ENCODE measurements at regions not wholly inside any gene's neighbourhood (a gene's known extent, or its start where the extent isn't known, plus 50 kb on each side); places are given as distances from the start of the nearest gene placed in this dataset.

DNA sequence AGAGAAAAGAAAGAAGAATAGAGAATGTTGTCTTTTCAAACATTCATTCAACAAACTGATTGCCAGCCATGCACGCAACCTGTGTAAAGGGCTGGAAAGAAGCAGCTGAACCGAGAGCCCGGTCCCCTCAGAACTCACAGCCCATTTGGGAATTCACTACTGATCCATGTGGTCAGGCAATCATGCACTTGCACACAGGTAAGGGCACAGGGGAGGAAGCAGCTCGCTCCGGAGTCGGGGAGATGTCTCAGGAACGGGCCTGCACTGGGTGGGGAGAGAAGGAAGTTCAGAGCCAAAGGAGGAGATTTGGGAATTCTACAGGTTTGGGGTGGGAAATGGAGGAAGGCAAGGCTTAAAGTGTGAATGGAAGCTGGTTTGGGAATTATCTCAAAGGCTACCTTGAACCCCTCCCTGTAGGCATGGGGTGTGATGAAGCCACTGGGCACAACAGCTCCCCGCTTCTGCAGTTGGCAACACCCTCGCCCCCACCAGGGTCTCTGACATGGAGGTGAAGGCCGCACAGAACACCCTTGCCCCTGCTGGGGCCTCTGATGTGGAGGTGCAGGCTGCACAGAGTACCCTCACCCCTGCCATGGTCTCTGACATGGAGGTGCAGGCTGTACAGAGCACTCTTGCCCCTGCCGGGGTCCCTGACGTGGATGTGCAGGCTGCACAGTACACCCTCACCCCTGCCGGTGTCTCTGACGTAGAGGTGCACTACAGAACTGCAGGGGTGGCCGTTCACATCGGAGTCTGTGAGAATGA, 194.4 kb upstream of the RNF32 start:
- Mint-ChIP-seq H3K27ac (ENCODE audit: low read depth, unreplicated experiment) (no peak overlapping the region), H3K4me1 (ENCODE audit: insufficient read depth, unreplicated experiment) (no peaks in the 10 kb centered on the region), H3K27me3 (ENCODE audit: insufficient read depth, unreplicated experiment) (peaks cover 30% of the 10 kb centered on the region), H3K4me3 (ENCODE audit: unreplicated experiment) (no peak overlapping the region), H3K9me3 (ENCODE audit: unreplicated experiment) (no peaks in the 10 kb centered on the region), H3K36me3 (ENCODE audit: insufficient read depth, unreplicated experiment) (no peaks in the 10 kb centered on the region)
- ChIA-PET POLR2A (no interaction called here), CTCF (no interaction called here)
- TF ChIP-seq, protein P1, sequence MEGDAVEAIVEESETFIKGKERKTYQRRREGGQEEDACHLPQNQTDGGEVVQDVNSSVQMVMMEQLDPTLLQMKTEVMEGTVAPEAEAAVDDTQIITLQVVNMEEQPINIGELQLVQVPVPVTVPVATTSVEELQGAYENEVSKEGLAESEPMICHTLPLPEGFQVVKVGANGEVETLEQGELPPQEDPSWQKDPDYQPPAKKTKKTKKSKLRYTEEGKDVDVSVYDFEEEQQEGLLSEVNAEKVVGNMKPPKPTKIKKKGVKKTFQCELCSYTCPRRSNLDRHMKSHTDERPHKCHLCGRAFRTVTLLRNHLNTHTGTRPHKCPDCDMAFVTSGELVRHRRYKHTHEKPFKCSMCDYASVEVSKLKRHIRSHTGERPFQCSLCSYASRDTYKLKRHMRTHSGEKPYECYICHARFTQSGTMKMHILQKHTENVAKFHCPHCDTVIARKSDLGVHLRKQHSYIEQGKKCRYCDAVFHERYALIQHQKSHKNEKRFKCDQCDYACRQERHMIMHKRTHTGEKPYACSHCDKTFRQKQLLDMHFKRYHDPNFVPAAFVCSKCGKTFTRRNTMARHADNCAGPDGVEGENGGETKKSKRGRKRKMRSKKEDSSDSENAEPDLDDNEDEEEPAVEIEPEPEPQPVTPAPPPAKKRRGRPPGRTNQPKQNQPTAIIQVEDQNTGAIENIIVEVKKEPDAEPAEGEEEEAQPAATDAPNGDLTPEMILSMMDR (IDR thresholded peaks at IDR 0.05; ENCODE audit: unreplicated experiment) = no peak
- BruUV-seq (replicated peaks) = no TSS peak
- DNase-seq (ENCODE audit: unreplicated experiment) = no peak
- intact Hi-C loops (cut with micrococcal nuclease) = no loop called here

DNA sequence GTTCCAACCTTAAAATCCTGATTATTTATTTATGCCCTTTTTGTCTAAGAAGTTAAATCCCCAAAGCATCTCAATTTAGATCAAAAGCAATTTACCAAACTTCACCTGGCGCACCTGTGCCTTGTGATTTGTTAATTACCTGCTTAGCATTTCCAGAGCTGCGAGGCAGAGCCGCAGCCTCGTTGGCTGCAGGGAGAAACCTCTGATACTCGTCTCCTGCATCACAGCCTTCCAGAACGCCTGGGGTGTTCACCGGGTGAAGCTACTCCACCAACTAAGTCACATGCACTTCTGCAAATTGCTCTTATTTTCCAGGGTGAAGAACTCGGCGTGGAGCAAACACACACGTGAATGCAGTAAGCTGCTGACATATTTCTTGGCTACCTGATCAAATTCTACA, 198.1 kb upstream of the RNF32 start:
- Mint-ChIP-seq H3K4me3 (ENCODE audit: unreplicated experiment) (no peak overlapping the region), H3K27me3 (ENCODE audit: insufficient read depth, unreplicated experiment) (peaks cover 39% of the 10 kb centered on the region), H3K4me1 (ENCODE audit: insufficient read depth, unreplicated experiment) (no peaks in the 10 kb centered on the region), H3K36me3 (ENCODE audit: insufficient read depth, unreplicated experiment) (no peaks in the 10 kb centered on the region), H3K27ac (ENCODE audit: low read depth, unreplicated experiment) (no peak overlapping the region), H3K9me3 (ENCODE audit: unreplicated experiment) (no peaks in the 10 kb centered on the region)
- no peak for DNase-seq (ENCODE audit: unreplicated experiment)
- no TSS peak for BruUV-seq (replicated peaks)
- ChIA-PET POLR2A (no interaction called here), CTCF (no interaction called here)
- TF ChIP-seq, protein P1 (IDR thresholded peaks at IDR 0.05; ENCODE audit: unreplicated experiment) = no peak
- intact Hi-C loops (cut with micrococcal nuclease) = no loop called here

GRCh38 chr7:156440456-156440855, 200.1 kb upstream of the RNF32 start:
- no peaks in the 10 kb centered on the region for H3K4me1 Mint-ChIP-seq (ENCODE audit: insufficient read depth, unreplicated experiment)
- no peaks in the 10 kb centered on the region for H3K36me3 Mint-ChIP-seq (ENCODE audit: insufficient read depth, unreplicated experiment)
- peaks cover 44% of the 10 kb centered on the region for H3K27me3 Mint-ChIP-seq (ENCODE audit: insufficient read depth, unreplicated experiment)
- POLR2A ChIA-PET = no interaction called here
- intact Hi-C loops (cut with micrococcal nuclease) = no loop called here
- BruUV-seq (replicated peaks) = no TSS peak
- H3K27ac Mint-ChIP-seq (ENCODE audit: low read depth, unreplicated experiment) = no peak overlapping the region
- no peak for DNase-seq (ENCODE audit: unreplicated experiment)
- CTCF ChIA-PET = no interaction called here
- H3K9me3 Mint-ChIP-seq (ENCODE audit: unreplicated experiment) = no peaks in the 10 kb centered on the region
- H3K4me3 Mint-ChIP-seq (ENCODE audit: unreplicated experiment) = no peak overlapping the region
- TF ChIP-seq, protein P1 (IDR thresholded peaks at IDR 0.05; ENCODE audit: unreplicated experiment) = no peak

DNA sequence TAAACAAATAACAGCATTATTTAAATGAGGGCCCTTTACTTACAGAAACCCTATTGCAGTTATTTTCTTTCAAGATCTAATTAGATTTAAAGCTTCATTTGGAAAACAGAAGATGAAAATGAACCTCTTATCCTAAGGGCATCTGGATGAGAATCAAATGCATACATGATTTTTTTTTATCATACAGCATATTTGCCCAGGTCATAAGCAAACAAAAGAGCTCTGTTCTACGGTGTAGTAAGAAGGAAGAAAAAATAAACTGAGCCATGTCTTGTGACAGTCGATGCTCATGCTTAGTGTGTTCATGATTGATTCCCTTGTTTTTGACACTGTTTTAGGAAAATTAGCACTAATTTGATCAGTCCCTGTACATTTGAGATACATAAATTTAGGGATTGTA, 202.6 kb upstream of the RNF32 start:
- Mint-ChIP-seq H3K9me3 (ENCODE audit: unreplicated experiment) (no peaks in the 10 kb centered on the region), H3K27ac (ENCODE audit: low read depth, unreplicated experiment) (no peak overlapping the region), H3K4me3 (ENCODE audit: unreplicated experiment) (no peak overlapping the region), H3K27me3 (ENCODE audit: insufficient read depth, unreplicated experiment) (peaks cover 54% of the 10 kb centered on the region), H3K4me1 (ENCODE audit: insufficient read depth, unreplicated experiment) (no peaks in the 10 kb centered on the region), H3K36me3 (ENCODE audit: insufficient read depth, unreplicated experiment) (peaks cover 6% of the 10 kb centered on the region)
- TF ChIP-seq, protein P1 (IDR thresholded peaks at IDR 0.05; ENCODE audit: unreplicated experiment) = no peak
- no peak for DNase-seq (ENCODE audit: unreplicated experiment)
- POLR2A ChIA-PET = no interaction called here
- CTCF ChIA-PET = no interaction called here
- intact Hi-C loops (cut with micrococcal nuclease) = no loop called here
- no TSS peak for BruUV-seq (replicated peaks)

Measured in MCF 10A (cell line).